ENCODE measurements at regions not wholly inside any gene's neighbourhood (a gene's known extent, or its start where the extent isn't known, plus 50 kb on each side); places are given as distances from the start of the nearest gene placed in this dataset.

GRCh38 chr9:87427851-87428506, 69.7 kb upstream of the DAPK1 start:
- no peak for DNase-seq

DNA sequence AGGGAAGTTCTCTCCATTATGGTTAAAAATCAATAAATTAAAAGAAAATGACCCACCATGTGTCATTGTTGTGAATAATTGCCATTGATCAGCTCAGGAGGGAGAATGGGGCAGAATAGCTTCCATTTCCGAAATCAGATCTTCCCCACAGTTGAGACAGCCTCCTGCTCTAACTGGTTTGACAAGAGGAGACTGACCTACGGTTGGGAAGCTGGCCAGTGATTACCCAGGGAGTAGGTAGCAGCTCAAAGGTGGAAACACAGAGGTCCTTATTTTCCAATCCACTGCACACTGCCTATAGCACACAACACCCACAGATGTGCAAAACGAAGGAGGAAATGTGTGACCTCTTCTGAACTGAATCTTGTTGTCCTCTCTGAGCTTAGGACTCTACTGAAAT, 69.0 kb upstream of the DAPK1 start:
- no peak for DNase-seq

- no peak for DNase-seq
Observed at GRCh38 chr9:87431837-87432236, 65.8 kb upstream of the DAPK1 start.

- no peak for DNase-seq
Observed at GRCh38 chr9:87433853-87434252, 63.8 kb upstream of the DAPK1 start.

GRCh38 chr9:87434366-87434765, 63.3 kb upstream of the DAPK1 start:
- no peak for DNase-seq

GRCh38 chr9:87435189-87435880, 62.3 kb upstream of the DAPK1 start:
- DNase-seq, result no peak

DNA sequence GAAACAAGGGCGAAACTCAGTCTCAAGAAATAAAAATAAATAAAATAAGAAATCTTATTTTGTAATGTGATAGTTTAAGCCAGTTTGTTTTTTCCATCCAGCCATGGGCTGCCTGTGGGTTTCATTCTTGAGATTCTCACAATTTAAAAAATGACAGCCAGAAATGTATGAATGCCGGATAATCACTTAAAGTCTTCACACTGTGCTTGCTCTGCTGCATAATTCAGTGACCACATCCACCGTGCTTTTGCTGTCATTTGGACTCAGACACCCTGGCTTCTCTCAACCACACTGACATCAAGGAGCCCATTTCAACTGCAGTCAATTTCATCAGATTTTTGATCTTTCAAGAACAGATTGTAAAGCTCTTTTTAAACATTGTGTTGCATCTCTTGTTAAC, 61.0 kb upstream of the DAPK1 start:
- DNase-seq, result no peak

GRCh38 chr9:87437966-87438365, 59.7 kb upstream of the DAPK1 start:
- DNase-seq, result no peak

- no peak for DNase-seq
Observed at GRCh38 chr9:87441251-87441650, 56.4 kb upstream of the DAPK1 start.

DNA sequence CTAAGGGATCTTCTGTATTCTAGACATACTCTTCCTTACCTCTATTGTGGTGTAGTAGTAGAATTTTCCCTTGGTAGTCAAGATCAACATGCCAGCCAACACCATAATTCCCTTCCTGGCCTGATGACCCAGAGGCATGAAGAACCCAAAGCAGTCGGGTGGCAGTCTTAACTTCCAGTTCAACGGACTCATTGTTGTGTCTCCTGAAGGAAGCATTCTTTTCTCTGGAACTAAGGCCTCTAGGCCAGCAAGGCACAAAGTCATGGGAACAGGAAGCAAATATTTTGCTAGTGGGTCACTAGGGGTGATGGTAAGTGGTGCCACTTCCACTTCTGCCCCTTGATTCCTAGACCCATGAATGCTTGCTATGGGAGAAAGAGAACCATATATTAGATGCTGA, 55.2 kb upstream of the DAPK1 start:
- no peak for DNase-seq

- no peak for DNase-seq
Observed at GRCh38 chr9:87443006-87443405, 54.7 kb upstream of the DAPK1 start.

GRCh38 chr9:87443461-87443860, 54.2 kb upstream of the DAPK1 start:
- DNase-seq, result no peak

DNA sequence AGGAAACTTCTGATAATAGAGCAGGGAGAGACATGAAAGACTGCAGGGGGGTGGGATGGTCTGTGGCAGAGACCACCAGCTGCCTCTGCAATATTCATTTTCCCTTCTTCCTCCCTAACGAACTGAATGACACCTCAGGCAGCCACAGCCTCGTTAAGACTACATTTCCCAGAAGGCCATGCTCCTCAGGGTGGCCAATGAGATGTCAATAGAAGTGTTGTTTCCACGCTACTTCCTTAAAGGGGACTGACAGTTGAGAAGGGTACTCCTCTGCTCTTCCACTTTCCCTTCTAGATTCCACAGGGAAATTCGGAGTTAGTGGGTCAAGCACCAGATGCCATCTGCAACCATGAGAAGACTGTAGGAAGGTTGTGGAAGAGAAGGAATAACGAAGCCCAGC, 52.0 kb upstream of the DAPK1 start:
- DNase-seq, result peak; percentile 65 to 70

- no peak for DNase-seq
Observed at GRCh38 chr9:87446527-87446926, 51.1 kb upstream of the DAPK1 start.

DNA sequence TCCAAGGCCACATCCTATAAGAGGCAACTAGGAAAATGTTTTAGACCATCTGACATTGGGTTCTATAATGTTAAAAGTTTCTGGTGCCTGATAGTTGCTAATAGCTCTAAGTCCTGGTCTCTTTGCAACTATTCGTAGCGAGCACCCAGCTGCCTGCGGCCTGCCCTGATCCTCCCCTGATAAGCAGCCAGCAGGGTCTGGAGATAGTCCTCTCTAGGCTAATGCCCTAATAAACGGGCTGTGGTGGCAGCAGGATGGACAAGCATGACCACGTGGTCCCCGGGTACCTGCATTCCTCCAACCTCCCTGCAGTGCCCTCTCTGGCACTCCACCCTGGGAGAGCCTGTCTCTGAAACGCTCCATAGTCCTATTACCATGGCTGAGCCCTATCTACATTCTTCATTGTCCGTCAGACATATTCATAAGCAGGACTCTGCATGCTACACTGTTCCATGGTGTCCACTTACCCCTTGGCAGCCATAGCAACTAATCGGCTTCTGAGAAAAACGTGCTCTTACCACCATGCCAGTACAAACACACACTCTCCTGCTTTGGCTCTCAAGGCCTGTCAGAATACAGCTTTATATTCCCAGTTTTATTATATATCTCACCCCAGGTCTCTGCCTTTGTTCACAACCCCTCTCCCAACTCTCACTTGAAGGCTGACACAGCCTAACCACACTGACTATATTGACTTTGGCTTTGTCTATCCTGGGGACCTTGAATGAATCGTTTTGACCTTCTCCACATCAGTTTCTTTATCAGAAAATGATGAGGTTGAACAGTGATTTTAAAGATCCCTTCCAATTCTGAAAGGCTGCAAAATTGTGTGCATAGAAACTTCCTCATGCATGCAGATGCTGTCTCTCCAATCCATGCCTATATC, 49.9 kb upstream of the DAPK1 start:
- no peak for DNase-seq

Measured in inflammatory macrophage (primary cell).